ENCODE measurements at regions not wholly inside any gene's neighbourhood (a gene's known extent, or its start where the extent isn't known, plus 50 kb on each side); places are given as distances from the start of the nearest gene placed in this dataset.

DNA sequence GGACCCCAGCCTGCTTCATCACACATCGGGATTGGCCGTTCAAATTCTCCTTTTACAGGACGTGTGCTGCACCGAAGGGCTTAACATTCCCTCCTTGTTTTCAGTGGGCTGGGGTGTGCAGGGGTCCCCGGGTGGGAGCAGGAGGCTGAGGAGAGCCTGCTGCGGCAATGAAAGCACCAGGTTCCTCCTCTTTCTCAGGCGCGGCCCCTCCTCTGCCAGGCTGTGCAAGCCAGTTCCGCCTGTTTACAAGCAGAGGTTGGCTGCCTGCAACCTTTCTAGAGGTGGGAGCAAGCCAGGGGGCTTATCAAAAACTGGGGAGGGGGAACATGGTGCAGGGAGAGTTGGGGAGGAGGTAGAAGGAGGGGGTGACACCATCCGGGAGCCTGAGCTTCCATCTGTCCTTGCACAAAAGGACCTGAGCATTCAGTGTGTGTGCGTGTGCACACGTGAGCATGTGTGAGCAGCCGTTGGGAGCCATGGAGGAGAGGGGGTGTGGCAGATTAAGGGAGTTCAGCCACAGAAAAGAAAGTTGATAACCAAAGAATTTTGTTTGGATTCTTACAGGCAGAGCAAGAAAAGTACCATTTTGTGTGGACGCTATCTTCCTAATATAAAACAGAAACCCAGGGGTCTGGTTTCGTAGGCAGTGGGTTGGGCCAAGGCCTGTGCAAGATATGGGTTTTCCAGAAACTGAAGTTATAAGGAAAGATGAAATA, 108.8 kb upstream of the RFLNA start (continued):
- TF ChIP-seq TCF12 (IDR thresholded peaks at IDR 0.05; ENCODE audit: low read depth, low read length): no peak
- TF ChIP-seq MAFK (IDR thresholded peaks at IDR 0.05; ENCODE audit: low read depth, low read length): no peak
